ENCODE measurements at regions not wholly inside any gene's neighbourhood (a gene's known extent, or its start where the extent isn't known, plus 50 kb on each side); places are given as distances from the start of the nearest gene placed in this dataset.

DNA sequence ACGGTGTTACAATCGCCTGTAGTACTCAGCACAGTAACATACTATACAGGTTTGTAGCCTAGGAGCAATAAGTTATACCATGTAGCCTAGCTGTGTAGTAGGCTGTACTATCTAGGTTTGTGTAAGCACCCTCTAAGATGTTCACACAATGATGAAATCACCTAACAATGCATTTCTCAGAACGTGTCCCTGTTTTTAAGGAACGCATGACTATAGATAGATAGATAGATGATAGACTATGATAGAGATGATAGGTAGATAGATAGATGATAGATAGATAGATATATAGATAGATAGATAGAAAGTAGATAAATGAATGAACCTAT lies 203.9 kb downstream of the FAM76B start:
- TF ChIP-seq, protein P1, sequence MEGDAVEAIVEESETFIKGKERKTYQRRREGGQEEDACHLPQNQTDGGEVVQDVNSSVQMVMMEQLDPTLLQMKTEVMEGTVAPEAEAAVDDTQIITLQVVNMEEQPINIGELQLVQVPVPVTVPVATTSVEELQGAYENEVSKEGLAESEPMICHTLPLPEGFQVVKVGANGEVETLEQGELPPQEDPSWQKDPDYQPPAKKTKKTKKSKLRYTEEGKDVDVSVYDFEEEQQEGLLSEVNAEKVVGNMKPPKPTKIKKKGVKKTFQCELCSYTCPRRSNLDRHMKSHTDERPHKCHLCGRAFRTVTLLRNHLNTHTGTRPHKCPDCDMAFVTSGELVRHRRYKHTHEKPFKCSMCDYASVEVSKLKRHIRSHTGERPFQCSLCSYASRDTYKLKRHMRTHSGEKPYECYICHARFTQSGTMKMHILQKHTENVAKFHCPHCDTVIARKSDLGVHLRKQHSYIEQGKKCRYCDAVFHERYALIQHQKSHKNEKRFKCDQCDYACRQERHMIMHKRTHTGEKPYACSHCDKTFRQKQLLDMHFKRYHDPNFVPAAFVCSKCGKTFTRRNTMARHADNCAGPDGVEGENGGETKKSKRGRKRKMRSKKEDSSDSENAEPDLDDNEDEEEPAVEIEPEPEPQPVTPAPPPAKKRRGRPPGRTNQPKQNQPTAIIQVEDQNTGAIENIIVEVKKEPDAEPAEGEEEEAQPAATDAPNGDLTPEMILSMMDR (IDR thresholded peaks at IDR 0.05) = no peak
- no peak for TF ChIP-seq EZH2phosphoT487 (IDR thresholded peaks at IDR 0.05)
